ENCODE measurements at regions not wholly inside any gene's neighbourhood (a gene's known extent, or its start where the extent isn't known, plus 50 kb on each side); places are given as distances from the start of the nearest gene placed in this dataset.

DNA sequence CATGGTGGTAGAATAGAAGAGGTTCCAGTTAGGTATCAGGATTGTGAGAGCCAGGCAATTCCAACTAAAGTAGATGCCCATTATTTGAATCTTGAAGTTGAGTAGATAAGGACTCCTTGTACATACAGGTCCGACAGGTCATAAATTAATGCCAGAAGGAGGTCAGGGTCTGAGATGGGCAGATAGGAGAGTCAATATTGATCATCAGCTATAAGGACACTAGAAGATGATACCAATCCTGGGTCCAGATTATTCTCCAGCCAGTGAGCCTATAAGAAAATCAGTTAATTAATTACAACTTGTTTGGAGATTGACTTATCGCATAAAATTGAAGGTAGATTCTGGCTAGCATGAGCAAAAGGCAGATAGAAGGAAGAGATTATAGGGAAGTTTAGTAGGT, 378.4 kb upstream of the NAALADL2 start:
- TF ChIP-seq EZH2 (IDR thresholded peaks at IDR 0.05; ENCODE audit: borderline replicate concordance, low read length) (no peak), CTCF (conservative IDR thresholded peaks at IDR 0.05 in 1 of 2, IDR thresholded peaks at IDR 0.05 in 1 of 2; ENCODE audit: extremely low read depth in 1 of 2, insufficient read depth in 1 of 2, low read depth in 1 of 2, low read length in 2 of 2) (no peak)
